HG03558 (cell line): ENCODE measurements at regions not wholly inside any gene's neighbourhood (a gene's known extent, or its start where the extent isn't known, plus 50 kb on each side); places are given as distances from the start of the nearest gene placed in this dataset.
A peak's percentile ranks its signal among the peaks of the same experiment; 100 is the strongest.
"Not testable (repeated sequence)": the region's sequence is repeated elsewhere in the genome, so short reads cannot be mapped to it uniquely, and the experiment has no call there.

Experiments
- ATAC-seq: cut with Tn5 transposase; IDR thresholded peaks from one replicate; pipeline ENCODE4 v1.9.1; 2021; ENCODE audit warnings: moderate number of reproducible peaks; ENCODE audit not compliant: unreplicated experiment; ENCODE audit errors: extremely low read depth

DNA sequence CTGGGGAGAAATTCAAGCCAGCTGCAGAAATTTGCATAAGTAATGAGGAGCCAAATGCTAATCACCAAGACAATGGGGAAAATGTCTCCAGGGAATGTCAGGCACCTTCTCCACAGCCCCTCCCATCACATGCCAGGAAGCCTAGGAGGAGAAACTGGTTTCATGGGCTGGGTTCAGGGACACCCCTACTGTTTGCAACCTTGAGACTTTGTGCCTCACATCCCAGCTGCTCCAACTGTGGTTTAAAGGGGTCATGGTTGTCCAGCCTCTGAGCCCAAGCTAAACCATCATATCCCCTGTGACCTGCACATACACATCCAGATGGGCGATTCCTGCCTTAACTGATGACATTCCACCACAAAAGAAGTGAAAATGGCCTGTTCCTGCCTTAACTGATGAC is 258.4 kb upstream of the GULP1 start:
- not testable (repeated sequence) for ATAC-seq

DNA sequence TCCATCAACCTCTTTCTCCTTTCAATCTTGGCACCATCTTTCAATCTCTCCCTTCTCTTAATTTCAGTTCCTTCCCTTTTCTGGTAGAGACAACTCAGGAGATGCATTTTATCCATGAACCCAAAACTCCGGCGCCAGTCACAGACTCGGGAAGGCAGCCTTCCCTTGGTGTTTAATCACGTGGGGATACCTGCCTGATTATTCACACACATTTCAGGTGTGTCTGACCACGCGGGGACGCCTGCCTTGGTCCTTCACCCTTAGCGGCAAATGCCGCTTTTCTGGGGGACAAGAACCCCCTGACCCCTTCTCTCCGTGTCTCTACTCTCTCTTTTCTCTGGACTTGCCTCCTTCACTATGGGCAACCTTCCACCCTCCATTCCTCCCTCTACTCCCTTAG is 257.6 kb upstream of the GULP1 start:
- ATAC-seq: not testable (repeated sequence)

DNA sequence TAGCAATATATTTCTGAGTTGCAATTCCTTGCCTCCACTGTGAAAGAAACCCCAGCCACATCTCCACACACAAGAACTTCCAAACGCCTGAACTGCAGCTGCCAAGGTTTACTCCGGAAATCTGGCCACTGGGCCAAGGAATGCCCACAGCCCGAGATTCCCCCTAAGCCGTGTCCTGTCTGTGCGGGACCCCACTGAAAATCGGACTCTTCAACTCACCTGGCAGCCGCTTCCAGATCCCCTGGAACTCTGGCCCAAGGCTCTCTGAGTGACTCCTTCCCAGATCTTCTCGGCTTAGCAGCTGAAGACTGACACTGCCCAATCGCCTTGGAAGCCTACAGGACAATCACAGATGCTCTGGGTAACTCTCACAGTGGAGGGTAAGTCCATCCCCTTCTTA is 256.3 kb upstream of the GULP1 start:
- ATAC-seq: not testable (repeated sequence)

DNA sequence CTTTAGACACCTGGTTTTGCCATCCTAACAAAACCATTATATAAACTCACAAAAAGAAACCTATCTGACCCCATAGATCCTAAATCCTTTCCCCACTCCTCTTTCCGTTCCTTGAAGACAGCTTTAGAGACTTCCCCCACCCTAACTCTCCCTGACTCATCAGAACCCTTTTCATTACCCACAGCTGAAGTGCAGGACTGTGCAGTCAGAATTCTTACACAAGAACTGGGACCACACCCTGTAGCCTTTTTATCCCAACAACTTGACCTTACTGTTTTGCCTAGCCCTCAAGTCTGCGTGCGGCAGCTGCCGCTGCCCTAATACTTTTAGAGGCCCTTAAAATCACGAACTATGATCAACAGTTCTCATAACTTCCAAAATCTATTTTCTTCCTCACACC is 254.9 kb upstream of the GULP1 start:
- not testable (repeated sequence) for ATAC-seq

DNA sequence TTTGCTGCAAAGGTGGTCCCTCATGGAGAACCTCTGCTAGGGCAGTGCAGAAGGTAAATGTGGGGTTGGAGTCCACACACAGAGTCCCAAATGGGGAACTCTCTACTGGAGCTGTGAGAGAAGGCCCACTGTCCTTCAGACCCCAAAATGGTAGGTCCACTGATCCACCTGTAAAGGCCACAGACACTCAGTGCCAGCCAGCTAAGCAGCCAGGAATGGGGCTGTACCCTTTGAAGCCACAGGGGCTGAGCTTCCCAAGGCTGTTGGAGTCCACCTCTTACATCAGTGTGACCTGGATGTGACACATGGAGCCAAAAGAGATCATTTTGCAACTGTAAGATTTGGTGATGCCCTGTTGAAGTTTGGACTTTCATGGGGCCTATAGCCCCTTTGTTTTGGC is 252.4 kb upstream of the GULP1 start:
- no peak for ATAC-seq

DNA sequence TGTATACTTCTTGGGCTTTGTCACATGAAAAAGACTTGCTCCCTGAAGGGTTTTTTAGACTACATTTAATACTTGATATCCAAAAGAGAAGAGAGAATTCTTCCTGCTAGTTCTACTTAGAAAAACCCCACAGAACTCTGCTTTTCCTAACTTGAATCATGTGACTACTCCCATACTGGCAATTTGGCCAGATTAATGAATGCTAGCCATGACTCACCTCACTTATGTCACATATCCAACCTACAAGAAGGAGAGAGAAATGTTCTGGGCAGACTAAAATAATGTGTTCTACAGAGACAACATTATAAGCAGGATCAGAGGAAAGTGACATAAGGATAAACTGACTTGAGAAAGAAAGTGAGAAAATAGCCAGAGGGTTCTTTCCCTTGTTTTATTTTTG is 249.3 kb upstream of the GULP1 start:
- ATAC-seq: no peak

DNA sequence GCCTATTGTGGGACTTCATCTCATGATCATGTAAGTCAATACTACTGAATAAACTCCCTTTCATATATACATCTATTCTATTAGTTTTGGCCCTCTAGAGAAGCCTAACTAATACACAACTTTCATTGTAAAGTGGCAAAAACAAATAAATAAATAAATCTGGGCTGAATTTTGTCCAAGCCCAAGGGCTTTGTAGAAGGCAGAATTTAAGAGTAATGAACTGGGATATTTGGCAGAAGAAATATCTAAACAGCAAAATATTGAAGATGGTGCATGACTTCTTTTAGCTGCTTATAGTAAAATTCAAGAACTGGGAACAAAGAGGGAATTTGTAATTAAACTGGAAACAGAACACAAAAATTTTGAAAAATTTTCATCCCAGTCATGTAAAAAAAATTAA is 246.7 kb upstream of the GULP1 start:
- ATAC-seq: no peak

DNA sequence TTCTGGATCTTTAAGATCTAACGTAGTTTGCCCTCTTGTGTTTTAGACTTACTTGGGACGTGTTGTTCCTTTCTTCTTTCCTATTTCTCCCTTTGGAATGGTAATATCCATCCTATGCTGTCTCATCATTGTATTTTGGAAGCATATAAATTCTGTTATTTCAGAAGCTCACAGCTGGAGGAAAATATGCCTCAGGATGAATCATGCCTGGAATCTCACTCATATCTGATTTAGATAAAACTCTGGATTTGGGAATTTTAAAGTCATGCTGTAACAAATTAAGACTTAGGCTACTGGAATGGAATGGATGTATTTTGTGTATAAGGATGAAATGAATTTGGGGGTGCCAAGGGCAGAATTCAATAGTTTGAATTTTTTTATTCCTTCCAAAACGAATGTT is 245.2 kb upstream of the GULP1 start:
- ATAC-seq: no peak

DNA sequence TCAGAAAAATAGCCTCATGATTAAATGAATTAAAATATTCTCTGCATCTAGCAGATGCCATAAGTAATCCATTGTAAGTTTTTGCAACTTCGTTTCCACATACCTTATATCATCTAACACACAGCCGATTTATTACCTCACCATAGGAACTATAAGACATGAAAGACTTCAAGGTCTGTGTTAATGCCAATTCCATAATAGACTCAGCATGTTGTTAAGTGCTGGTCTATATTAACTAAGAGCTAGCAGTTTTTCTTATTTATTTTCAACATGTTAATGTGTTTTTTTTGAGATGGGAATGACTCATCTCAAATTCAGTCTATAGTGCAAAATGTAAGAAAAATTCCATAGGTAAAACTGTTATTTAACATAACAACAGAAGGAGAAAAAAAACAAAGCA is 243.9 kb upstream of the GULP1 start:
- no peak for ATAC-seq

DNA sequence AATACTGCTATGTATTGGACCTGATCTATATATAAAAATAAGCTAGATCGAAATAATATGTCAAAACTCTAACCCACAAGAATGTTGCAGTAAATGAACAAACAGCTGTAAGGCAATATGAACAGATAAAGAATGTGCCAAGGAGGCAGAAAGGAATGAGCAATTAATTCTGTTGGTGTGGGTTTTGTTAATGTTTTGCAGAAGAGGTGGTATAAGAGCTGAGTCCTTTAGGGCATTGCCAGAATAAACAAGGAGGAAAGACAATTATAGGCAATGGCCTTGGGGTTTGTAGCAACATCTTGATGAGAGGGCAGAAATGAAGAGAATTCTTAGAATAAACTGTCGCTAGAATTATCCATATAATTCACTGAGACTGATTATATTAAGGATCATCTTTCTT is 240.9 kb upstream of the GULP1 start:
- ATAC-seq: no peak

DNA sequence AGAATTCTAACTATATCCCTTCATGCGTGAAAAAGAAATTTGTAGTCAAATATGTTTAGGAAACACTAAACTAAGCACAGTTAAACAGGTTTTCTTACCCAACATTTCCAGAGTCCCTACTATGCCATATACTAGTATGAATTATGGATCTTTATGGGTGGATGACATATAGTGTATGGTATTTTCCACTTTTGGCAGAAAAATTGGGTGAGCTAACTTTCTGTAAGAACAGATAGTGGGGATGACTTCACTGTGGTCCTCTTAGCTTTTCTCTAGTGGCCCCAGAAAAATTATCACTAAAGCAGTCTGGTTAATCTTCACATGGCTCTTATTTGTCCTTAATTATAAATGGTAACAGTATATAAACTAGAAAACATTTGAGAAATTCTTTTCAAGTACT is 240.0 kb upstream of the GULP1 start:
- ATAC-seq: no peak

DNA sequence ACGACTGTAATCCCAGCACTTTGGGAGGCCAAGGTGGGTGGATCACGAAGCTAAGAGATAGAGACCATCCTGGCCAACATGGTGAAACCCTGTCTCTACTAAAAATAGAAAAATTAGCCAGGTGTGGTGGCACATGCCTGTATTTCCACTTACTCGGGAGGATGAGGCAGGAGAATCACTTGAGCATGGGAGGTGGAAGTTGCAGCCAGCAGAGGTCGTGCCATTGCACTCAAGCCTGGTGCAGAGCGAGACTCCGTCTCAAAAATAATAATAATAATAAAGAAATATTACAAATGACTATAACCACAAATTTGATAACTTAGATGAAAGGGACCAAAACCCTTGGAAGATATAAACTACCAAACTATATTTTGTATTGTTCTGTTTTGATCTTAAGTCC is 226.3 kb upstream of the GULP1 start:
- no peak for ATAC-seq

DNA sequence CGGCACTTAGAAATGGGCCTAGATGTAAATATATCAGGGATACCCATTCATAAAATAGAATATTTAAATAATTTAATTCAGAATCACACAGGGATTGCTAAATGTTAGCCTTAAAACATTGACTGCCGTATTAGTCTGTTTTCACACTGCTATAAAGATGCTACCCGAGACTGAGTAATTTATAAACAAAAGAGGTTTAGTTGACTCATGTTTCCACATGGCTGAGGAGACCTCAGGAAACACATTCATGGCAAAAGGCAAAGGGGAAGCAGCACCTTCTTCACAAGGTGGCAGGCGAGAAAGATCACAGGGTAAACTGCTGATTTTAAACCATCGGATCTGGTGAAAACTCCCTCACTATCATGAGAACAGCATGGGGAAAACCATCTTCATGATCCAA is 223.6 kb upstream of the GULP1 start:
- ATAC-seq: no peak

DNA sequence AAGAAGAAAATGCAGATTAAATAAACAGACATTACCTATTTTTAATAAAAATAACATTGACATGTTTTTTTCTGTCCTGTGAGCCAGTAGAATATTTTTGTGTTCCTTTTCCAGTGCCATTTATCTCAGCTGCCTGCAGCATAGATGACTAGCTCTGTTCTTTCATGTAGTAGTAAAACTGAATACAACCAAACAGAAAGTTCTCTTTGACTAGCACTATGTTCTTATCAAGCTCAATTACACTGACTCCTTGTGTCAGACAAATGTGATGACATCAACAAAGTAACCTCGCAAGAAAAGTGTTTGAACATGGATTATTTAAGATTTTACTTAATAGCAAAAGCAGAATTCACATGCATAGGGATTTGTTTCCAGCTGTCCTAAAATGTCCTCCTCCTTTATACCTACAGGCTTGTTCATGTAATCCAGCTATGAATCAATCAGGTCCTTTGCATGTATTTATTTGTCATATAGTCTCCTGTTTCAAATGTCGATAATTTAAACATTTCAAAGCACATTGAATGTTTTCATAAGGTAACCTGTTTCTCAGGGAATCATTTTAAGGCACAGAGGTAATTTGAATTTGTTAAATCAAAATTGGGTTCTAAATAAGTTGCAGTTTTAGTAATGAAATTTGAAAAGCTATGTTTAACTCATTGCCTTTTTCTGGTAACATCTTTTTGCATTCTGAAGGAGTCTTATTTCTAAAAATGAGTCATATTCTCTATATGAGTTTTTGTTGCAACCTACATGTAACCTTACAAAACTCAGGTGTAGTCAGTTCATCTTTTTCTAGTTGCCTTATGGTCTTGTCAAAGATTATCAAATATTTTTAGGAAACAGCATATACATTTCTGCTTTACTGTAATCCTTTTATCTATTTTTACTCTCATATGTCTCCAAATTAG is 215.3 kb upstream of the GULP1 start:
- peak; percentile 66 for ATAC-seq

DNA sequence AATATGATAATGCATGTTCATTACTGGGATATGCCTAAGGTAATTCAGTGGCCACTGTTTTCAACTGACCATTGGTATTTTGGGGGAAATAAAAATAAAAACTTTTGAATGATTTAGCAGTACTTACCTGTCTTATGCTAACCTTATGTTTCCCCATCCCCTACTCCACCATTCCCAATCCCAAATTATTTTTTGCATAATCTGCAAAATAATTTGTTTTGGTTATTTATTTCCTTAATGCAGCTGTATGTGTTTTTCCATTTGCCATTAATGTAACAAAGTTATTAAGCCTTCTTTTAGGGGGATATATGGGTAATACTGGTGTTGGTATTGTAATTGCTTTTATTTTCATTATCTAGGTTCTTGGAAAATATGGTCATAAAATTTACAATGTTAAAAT is 213.9 kb upstream of the GULP1 start:
- ATAC-seq: no peak

DNA sequence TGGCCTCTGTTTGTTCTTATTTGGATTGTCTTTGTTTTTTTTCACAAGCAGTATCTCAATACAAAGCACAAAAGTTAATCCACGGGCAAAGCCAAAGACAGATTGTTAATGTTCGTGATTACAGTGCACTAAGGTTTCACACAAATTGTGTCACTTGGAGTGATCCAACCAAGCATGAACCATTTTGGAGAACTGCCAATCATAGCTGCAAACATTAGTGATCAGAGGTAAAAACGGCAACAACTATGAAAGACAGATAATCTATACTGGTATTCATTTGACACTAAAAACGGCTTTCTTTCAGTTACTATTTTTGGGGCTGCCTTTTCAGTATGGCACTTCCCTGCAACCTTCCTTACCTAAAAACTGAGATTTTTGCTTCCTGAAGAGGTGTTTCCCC is 213.1 kb upstream of the GULP1 start:
- ATAC-seq: no peak

DNA sequence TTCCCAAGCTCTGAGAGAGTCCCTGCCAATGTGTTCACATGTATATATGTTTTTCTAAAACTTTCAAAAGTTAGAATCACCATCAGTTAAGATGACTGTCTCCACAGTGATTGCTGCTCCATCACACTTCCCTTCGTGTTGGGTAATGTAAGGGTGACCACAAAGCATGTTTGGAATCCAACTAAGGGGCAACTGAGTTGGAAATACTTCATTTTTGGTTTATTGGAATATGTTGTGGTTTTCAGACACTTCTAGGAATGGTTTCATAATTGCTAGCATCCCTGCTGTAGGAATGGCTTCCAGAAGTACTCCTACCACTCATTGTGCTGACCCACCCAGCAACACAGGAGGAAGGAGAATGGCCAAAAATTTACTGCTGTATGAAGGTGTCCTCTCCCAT is 212.5 kb upstream of the GULP1 start:
- ATAC-seq: no peak

DNA sequence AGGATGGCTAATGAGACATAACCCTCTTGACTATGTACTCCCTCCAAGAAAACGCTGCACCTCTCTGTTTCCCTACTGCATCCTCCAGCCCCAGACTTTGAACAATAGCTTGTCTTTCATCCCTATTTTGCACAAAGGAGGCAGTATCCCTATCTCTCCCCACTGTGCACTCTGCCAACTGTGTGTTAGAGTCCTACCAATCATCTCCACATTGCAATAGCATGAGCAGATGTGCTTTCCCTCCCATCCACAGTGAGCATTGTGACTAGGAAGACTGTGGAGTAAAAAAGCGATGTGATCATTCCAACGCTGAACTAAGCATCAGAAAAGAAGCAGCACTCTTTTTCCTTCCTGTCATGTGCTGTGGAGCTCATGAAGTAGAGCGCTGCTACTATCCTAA is 206.3 kb upstream of the GULP1 start:
- no peak for ATAC-seq

DNA sequence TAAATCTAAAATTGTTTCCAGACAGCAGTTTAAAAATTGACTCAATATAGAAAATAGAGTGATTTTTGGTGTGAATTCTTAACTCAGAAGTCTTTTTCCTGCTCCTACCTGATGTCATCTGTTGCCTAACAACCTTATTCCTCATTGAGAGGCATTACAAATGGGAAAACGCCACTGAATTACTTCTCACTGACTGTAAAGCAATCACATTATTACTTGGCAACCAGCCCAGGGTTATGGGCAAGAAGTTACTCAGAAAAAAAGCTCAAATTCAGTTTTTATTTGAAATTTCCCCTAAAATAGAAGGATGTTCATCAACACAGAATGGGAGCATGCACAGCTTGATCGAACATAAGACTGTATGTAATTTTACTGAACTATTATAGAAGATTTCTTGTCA is 201.8 kb upstream of the GULP1 start:
- no peak for ATAC-seq

DNA sequence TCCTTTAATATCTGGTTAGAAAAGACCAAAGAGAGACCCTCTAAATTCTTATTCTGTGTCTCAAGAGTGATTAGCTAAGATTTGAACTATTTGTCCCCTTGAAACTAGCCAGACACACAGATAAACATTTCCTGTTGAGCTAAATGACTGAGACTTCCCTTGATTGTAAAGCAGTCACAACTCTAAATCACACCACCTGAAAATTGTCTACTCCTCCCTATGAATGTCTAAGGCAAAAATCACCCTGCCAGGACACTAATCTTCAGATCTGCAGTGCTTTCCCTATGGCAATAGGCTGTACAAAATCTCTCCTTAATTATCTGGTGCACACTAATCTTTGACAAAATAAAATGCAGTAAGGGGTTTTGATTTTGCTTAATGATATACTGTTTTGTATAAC is 200.5 kb upstream of the GULP1 start:
- no peak for ATAC-seq

DNA sequence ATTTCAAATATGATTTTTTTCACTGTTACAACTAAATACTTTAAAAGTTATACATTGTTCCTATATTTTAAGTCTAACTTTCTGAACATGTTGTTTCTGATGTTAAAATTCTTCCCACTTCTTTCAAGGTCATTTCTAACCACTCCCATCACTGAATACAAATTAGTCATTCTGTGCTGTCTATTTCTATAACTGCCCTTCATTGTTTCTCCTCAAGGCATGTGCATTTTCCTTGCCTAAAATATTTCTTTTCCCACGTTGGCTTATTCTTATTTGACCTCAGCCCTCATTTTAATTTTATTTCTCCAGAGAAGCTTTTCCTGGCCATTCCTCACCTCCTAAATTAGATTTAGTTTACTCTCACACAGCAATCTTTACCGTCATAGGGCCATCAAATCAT is 198.9 kb upstream of the GULP1 start:
- ATAC-seq: no peak

DNA sequence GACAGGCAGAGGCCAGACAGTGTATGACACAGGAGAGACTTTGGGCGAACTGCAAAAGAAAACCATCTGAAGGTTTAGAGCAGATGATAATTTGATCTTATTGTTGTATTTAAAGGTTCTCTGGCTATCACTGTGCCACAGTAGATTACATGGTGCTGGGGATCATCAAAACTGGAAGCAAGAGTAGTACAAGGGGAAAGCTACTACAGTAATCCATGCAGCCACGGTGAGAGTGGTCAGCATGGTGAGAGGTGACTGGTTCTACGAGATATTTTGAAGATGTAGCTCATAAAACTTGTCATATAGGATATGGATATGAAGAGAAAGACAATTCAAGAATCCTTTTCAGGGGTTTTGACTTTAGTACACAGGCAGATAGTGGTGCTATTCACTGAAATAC is 194.8 kb upstream of the GULP1 start:
- ATAC-seq: no peak
